Stimulated activated CD4-positive, alpha-beta T cell treated with anti-CD3 and anti-CD28 coated beads, Interleukin-15, amount 100 ng/mL, for 48 hours (primary cell): ENCODE measurements at regions not wholly inside any gene's neighbourhood (a gene's known extent, or its start where the extent isn't known, plus 50 kb on each side); places are given as distances from the start of the nearest gene placed in this dataset.

ENCODE experiments used
- DNase-seq, 2 donors: peaks; one replicate each; pipeline ENCODE4 v3.0.0-alpha.2; 2020; ENCODE audit warnings: low read depth in 2 of 2

- no peak for DNase-seq
Observed at GRCh38 chr3:159787794-159788205, 200.8 kb upstream of the IL12A start.

GRCh38 chr3:159788291-159788690 lies 200.3 kb upstream of the IL12A start:
- DNase-seq: no peak

GRCh38 chr3:159789017-159789416 lies 199.6 kb upstream of the IL12A start:
- DNase-seq: no peak

GRCh38 chr3:159789742-159790635 lies 198.6 kb upstream of the IL12A start:
- no peak for DNase-seq

GRCh38 chr3:159791336-159791735 lies 197.3 kb upstream of the IL12A start:
- no peak for DNase-seq

GRCh38 chr3:159792070-159792469 lies 196.6 kb upstream of the IL12A start:
- DNase-seq: no peak

GRCh38 chr3:159795042-159795441 lies 193.6 kb upstream of the IL12A start:
- no peak for DNase-seq

- DNase-seq: no peak
Observed at GRCh38 chr3:159795681-159796175, 192.9 kb upstream of the IL12A start.

- no peak for DNase-seq
Observed at GRCh38 chr3:159796226-159796625, 192.4 kb upstream of the IL12A start.

- no peak for DNase-seq
Observed at GRCh38 chr3:159796744-159797143, 191.9 kb upstream of the IL12A start.

GRCh38 chr3:159797771-159798170 lies 190.9 kb upstream of the IL12A start:
- no peak for DNase-seq

- no peak for DNase-seq
Observed at GRCh38 chr3:159798951-159799350, 189.7 kb upstream of the IL12A start.

GRCh38 chr3:159800434-159801155 lies 188.0 kb upstream of the IL12A start:
- DNase-seq: no peak

GRCh38 chr3:159802864-159803263 lies 185.8 kb upstream of the IL12A start:
- no peak for DNase-seq

- no peak for DNase-seq
Observed at GRCh38 chr3:159803459-159803858, 185.2 kb upstream of the IL12A start.

GRCh38 chr3:159804726-159805410 lies 183.8 kb upstream of the IL12A start:
- DNase-seq: peak; percentile 9 to 10

GRCh38 chr3:159805411-159805772 lies 183.2 kb upstream of the IL12A start:
- DNase-seq: no peak

- DNase-seq: no peak
Observed at GRCh38 chr3:159806412-159806811, 182.2 kb upstream of the IL12A start.

- DNase-seq: no peak
Observed at GRCh38 chr3:159807137-159808040, 181.2 kb upstream of the IL12A start.

- no peak for DNase-seq
Observed at GRCh38 chr3:159813822-159814531, 174.7 kb upstream of the IL12A start.

- DNase-seq: no peak
Observed at GRCh38 chr3:159816512-159816911, 172.1 kb upstream of the IL12A start.
